ENCODE measurements at regions not wholly inside any gene's neighbourhood (a gene's known extent, or its start where the extent isn't known, plus 50 kb on each side); places are given as distances from the start of the nearest gene placed in this dataset.

DNA sequence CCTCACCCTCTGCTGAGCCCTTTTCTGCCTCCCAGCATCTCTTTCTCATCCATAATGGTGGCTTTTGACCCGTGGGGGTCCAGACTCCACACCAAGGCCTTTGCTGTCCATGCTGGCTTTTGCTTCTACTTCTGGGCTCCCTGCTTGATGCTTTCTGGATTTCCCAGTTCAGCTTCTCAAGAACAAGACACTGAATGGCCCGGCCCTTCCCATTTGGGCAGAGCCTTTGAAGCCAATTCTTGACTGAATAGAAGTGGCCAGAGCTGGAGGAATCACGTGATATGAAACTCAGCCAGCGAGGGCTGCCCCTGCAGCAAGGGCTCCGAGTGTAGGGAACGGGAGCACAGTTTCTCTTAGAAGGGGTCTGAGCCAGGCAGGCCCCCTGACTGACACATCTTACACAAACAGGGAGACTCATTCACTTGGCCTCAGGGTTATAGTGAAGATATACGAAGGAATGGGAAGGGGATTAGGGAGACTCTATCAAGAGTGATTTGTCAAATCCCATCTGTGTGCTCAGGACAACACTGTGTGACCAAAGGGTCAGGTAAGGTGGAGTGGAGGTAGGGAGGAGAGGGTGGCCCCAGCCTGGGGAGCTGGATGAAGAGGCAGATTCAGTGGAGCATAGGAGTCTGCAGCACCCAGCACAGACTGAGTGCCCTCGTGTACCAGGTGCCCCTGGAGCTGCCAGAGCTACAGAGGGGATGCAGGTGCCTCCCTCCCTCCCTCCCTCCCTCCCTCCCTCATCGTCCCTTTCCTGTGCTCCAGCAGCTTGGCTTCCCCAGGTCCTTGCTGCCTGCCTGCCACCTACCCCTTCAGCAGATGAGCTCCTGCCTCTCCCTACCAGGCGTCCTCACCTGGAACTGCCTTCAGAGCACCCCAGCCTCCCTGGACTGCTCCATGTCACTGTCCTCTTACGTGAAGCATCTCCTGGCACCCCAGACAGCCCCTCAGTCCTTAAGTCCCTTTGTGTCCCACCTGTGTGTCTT lies 106.0 kb downstream of the TRIM29 start:
- peaks cover 12% of the 10 kb centered on the region for H3K27me3 ChIP-seq
- WGBS, result 70% methylated on average over 11 of the region's 11 CpGs

DNA sequence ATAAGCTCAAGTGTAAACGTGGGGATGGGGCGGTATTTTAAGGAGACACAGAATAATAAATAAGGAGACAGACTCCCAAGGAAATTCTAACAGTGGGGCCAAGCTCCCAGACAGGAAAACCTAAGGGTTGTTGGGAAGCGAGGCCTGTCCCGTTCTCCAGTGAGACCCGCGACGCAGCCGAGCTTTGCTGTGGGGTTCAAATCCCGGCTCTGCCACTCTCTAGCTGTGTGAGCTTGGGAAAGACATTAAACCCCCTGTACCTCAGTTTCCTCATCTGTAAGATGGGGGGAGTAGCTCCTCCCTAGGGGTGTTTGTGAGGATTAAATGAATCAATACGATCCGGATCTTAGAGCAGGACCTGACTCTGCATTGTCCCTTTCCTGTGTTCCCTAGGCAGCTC lies 106.8 kb downstream of the TRIM29 start:
- H3K27me3 ChIP-seq, result peaks cover 13% of the 10 kb centered on the region

More for the DNA sequence above, 106.0 kb downstream of the TRIM29 start:
- Histone ChIP-seq H3K4me1 (no peaks in the 10 kb centered on the region), H3K4me3 (no peak overlapping the region), H3K9me3 (no peaks in the 10 kb centered on the region), H3K27ac (no peak overlapping the region), H3K36me3 (no peaks in the 10 kb centered on the region)
- no peak for TF ChIP-seq POLR2AphosphoS5 (IDR thresholded peaks at IDR 0.05)
- TF ChIP-seq, protein P1, sequence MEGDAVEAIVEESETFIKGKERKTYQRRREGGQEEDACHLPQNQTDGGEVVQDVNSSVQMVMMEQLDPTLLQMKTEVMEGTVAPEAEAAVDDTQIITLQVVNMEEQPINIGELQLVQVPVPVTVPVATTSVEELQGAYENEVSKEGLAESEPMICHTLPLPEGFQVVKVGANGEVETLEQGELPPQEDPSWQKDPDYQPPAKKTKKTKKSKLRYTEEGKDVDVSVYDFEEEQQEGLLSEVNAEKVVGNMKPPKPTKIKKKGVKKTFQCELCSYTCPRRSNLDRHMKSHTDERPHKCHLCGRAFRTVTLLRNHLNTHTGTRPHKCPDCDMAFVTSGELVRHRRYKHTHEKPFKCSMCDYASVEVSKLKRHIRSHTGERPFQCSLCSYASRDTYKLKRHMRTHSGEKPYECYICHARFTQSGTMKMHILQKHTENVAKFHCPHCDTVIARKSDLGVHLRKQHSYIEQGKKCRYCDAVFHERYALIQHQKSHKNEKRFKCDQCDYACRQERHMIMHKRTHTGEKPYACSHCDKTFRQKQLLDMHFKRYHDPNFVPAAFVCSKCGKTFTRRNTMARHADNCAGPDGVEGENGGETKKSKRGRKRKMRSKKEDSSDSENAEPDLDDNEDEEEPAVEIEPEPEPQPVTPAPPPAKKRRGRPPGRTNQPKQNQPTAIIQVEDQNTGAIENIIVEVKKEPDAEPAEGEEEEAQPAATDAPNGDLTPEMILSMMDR (IDR thresholded peaks at IDR 0.05), result no peak
- TF ChIP-seq EP300 (IDR thresholded peaks at IDR 0.05), result no peak
- no peak for TF ChIP-seq POLR2A (IDR thresholded peaks at IDR 0.05)
- no peak for DNase-seq (ENCODE audit: low spot score in 2 of 2)

DNA sequence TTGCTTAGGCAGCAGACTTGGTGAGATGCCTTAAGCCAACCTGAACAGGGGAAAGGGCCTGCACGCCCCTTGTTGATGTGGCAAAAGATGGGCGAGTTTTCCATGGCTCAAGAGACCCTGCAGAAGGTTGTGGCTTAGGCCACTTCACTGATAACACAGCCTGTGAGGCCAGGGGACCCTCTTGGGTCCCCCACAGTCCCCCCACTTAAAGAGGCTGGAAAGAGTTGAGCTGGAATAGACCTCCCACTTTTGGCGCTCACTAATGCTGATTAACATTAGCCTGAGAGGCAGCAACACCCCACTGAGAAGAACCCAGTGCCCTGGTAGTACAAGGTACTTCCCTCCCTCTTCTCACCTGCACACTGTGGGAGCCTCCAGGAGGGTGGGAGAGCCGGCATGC lies 107.5 kb downstream of the TRIM29 start:
- H3K4me3 ChIP-seq, result no peak overlapping the region
- H3K4me1 ChIP-seq, result no peaks in the 10 kb centered on the region
- H3K9me3 ChIP-seq, result no peaks in the 10 kb centered on the region
- H3K27ac ChIP-seq, result no peak overlapping the region
- peaks cover 18% of the 10 kb centered on the region for H3K27me3 ChIP-seq
- DNase-seq (ENCODE audit: low spot score in 2 of 2), result no peak
- WGBS, result 84% methylated on average over 4 of the region's 4 CpGs
- no peaks in the 10 kb centered on the region for H3K36me3 ChIP-seq
- TF ChIP-seq POLR2AphosphoS5 (IDR thresholded peaks at IDR 0.05) (no peak), EP300 (IDR thresholded peaks at IDR 0.05) (no peak), POLR2A (IDR thresholded peaks at IDR 0.05) (no peak)
- TF ChIP-seq, protein P1 (IDR thresholded peaks at IDR 0.05), result no peak

More for the DNA sequence above, 106.8 kb downstream of the TRIM29 start:
- Histone ChIP-seq H3K4me3 (no peak overlapping the region), H3K36me3 (no peaks in the 10 kb centered on the region), H3K4me1 (no peaks in the 10 kb centered on the region), H3K9me3 (no peaks in the 10 kb centered on the region), H3K27ac (no peak overlapping the region)
- WGBS, result 85% methylated on average over 11 of the region's 11 CpGs
- TF ChIP-seq POLR2A (IDR thresholded peaks at IDR 0.05), result no peak
- no peak for TF ChIP-seq EP300 (IDR thresholded peaks at IDR 0.05)
- no peak for TF ChIP-seq POLR2AphosphoS5 (IDR thresholded peaks at IDR 0.05)
- TF ChIP-seq, protein P1 (IDR thresholded peaks at IDR 0.05), result no peak
- no peak for DNase-seq (ENCODE audit: low spot score in 2 of 2)

DNA sequence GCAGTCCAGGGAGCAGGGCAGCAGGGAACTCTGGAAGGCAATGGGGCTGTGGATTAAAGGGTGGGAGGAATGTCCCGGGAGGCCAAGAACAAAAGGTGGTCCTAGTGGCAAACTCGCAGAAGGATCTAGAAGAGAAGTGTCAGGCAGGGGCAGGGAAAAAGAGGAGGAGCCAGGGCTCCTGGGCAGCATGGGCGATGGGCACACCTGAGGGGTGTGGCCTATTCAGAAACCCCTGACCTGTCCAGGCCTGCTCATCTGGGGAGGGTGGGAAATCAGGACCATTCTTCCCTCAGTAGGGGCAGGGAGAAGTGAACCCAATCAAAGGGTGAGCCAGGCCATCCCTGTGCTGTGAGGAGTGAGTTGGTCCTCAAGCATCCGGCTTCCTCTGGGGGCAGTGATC lies 108.6 kb downstream of the TRIM29 start:
- no peak for DNase-seq (ENCODE audit: low spot score in 2 of 2)
- TF ChIP-seq, protein P1 (IDR thresholded peaks at IDR 0.05), result no peak
- no peak for TF ChIP-seq EP300 (IDR thresholded peaks at IDR 0.05)
- TF ChIP-seq POLR2AphosphoS5 (IDR thresholded peaks at IDR 0.05), result no peak
- no peak for TF ChIP-seq POLR2A (IDR thresholded peaks at IDR 0.05)
- no peaks in the 10 kb centered on the region for H3K4me1 ChIP-seq
- peaks cover 20% of the 10 kb centered on the region for H3K27me3 ChIP-seq
- H3K36me3 ChIP-seq, result no peaks in the 10 kb centered on the region
- H3K4me3 ChIP-seq, result no peak overlapping the region
- no peak overlapping the region for H3K27ac ChIP-seq
- no peaks in the 10 kb centered on the region for H3K9me3 ChIP-seq
- WGBS, result 95% methylated on average over 4 of the region's 4 CpGs

DNA sequence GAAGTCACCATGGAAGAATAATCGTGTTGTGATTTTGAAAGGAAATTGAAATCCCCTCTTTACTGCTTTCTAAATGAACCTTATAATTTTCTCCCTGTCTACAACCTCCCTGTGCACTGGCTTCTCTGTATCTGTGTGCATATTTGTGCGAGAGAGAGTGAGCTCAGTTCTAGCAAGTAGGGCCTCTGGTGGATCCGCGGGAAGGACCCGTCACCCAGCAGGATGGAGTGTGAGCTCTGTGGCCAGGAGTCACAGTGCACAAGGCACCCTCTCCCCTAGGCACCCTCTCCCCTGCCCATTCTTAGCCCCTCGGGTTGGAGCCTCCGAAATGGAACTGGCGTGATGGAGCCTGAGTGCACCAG lies 109.0 kb downstream of the TRIM29 start:
- 95% methylated on average over 6 of the region's 8 CpGs for WGBS
- H3K36me3 ChIP-seq, result no peaks in the 10 kb centered on the region
- no peak overlapping the region for H3K27ac ChIP-seq
- no peak for DNase-seq (ENCODE audit: low spot score in 2 of 2)
- no peaks in the 10 kb centered on the region for H3K4me1 ChIP-seq
- no peaks in the 10 kb centered on the region for H3K9me3 ChIP-seq
- TF ChIP-seq POLR2AphosphoS5 (IDR thresholded peaks at IDR 0.05), result no peak
- TF ChIP-seq, protein P1 (IDR thresholded peaks at IDR 0.05), result no peak
- no peak for TF ChIP-seq EP300 (IDR thresholded peaks at IDR 0.05)
- TF ChIP-seq POLR2A (IDR thresholded peaks at IDR 0.05), result no peak
- peaks cover 20% of the 10 kb centered on the region for H3K27me3 ChIP-seq
- H3K4me3 ChIP-seq, result no peak overlapping the region
